ENCODE measurements at regions not wholly inside any gene's neighbourhood (a gene's known extent, or its start where the extent isn't known, plus 50 kb on each side); places are given as distances from the start of the nearest gene placed in this dataset.

GRCh38 chr6:156497618-156498017 is 279.6 kb upstream of the ARID1B start:
- no peaks in the 10 kb centered on the region for H3K27me3 ChIP-seq (ENCODE audit: control insufficient read depth in 3 of 3, insufficient read depth in 3 of 3, low read length in 2 of 3)
- DNase-seq, result no peak
- no peak overlapping the region for H3K4me3 ChIP-seq
- no peaks in the 10 kb centered on the region for H3K9me3 ChIP-seq (ENCODE audit: control insufficient read depth in 4 of 4, insufficient read depth in 3 of 4, low read length in 3 of 4)
- 80 to 88% methylated on average over 2 of the region's 2 CpGs for WGBS, 2 donors
- H3K36me3 ChIP-seq (ENCODE audit: control insufficient read depth in 4 of 4, insufficient read depth in 4 of 4, low read length in 4 of 4), result no peaks in the 10 kb centered on the region
- H3K4me1 ChIP-seq (ENCODE audit: control insufficient read depth in 5 of 5, insufficient read depth in 5 of 5, low read length in 5 of 5), result no peaks in the 10 kb centered on the region
- ATAC-seq (ENCODE audit: insufficient read depth, low FRiP score), result no peak
- no peak overlapping the region for H3K9ac ChIP-seq (ENCODE audit: insufficient read depth in 1 of 2, low read length in 2 of 2)
- no peak for TF ChIP-seq CTCF (IDR thresholded peaks at IDR 0.05; ENCODE audit: control extremely low read depth, extremely low read depth)
- no peak overlapping the region for H3K27ac ChIP-seq (ENCODE audit: low read depth in 1 of 2, low read length in 1 of 2)

- Histone ChIP-seq H3K36me3 (ENCODE audit: control insufficient read depth in 4 of 4, insufficient read depth in 4 of 4, low read length in 4 of 4) (no peaks in the 10 kb centered on the region), H3K4me3 (no peak overlapping the region), H3K9me3 (ENCODE audit: control insufficient read depth in 4 of 4, insufficient read depth in 3 of 4, low read length in 3 of 4) (peaks cover 0 to 3% (median 1%) of the 10 kb centered on the region in 4 donors), H3K27ac (ENCODE audit: low read depth in 1 of 2, low read length in 1 of 2) (no peak overlapping the region), H3K4me1 (ENCODE audit: control insufficient read depth in 5 of 5, insufficient read depth in 5 of 5, low read length in 5 of 5) (no peaks in the 10 kb centered on the region), H3K27me3 (ENCODE audit: control insufficient read depth in 3 of 3, insufficient read depth in 3 of 3, low read length in 2 of 3) (no peaks in the 10 kb centered on the region), H3K9ac (ENCODE audit: insufficient read depth in 1 of 2, low read length in 2 of 2) (no peak overlapping the region)
- WGBS, 2 donors, result 34 to 64% methylated on average over 2 of the region's 2 CpGs
- no peak for ATAC-seq (ENCODE audit: insufficient read depth, low FRiP score)
- no peak for TF ChIP-seq CTCF (IDR thresholded peaks at IDR 0.05; ENCODE audit: control extremely low read depth, extremely low read depth)
- DNase-seq, result no peak
Measured at GRCh38 chr6:156487877-156488276, 289.3 kb upstream of the ARID1B start.

- no peaks in the 10 kb centered on the region for H3K27me3 ChIP-seq (ENCODE audit: control insufficient read depth in 3 of 3, insufficient read depth in 3 of 3, low read length in 2 of 3)
- H3K4me1 ChIP-seq (ENCODE audit: control insufficient read depth in 5 of 5, insufficient read depth in 5 of 5, low read length in 5 of 5), result no peaks in the 10 kb centered on the region
- no peak for DNase-seq
- no peaks in the 10 kb centered on the region for H3K36me3 ChIP-seq (ENCODE audit: control insufficient read depth in 4 of 4, insufficient read depth in 4 of 4, low read length in 4 of 4)
- peaks cover 0 to 3% (median 0%) of the 10 kb centered on the region in 4 donors for H3K9me3 ChIP-seq (ENCODE audit: control insufficient read depth in 4 of 4, insufficient read depth in 3 of 4, low read length in 3 of 4)
- H3K9ac ChIP-seq (ENCODE audit: insufficient read depth in 1 of 2, low read length in 2 of 2), result no peak overlapping the region
- no peak overlapping the region for H3K27ac ChIP-seq (ENCODE audit: low read depth in 1 of 2, low read length in 1 of 2)
- H3K4me3 ChIP-seq, result no peak overlapping the region
- no peak for ATAC-seq (ENCODE audit: insufficient read depth, low FRiP score)
- TF ChIP-seq CTCF (IDR thresholded peaks at IDR 0.05; ENCODE audit: control extremely low read depth, extremely low read depth), result no peak
Measured at GRCh38 chr6:156485150-156485549, 292.0 kb upstream of the ARID1B start.

GRCh38 chr6:156474507-156475120 is 302.6 kb upstream of the ARID1B start:
- TF ChIP-seq CTCF (IDR thresholded peaks at IDR 0.05; ENCODE audit: control extremely low read depth, extremely low read depth), result no peak
- no peak for ATAC-seq (ENCODE audit: insufficient read depth, low FRiP score)
- no peaks in the 10 kb centered on the region for H3K4me1 ChIP-seq (ENCODE audit: control insufficient read depth in 5 of 5, insufficient read depth in 5 of 5, low read length in 5 of 5)

More at GRCh38 chr6:156474507-156475120, 302.6 kb upstream of the ARID1B start:
- Histone ChIP-seq H3K27me3 (ENCODE audit: control insufficient read depth in 3 of 3, insufficient read depth in 3 of 3, low read length in 2 of 3) (no peaks in the 10 kb centered on the region), H3K36me3 (ENCODE audit: control insufficient read depth in 4 of 4, insufficient read depth in 4 of 4, low read length in 4 of 4) (no peaks in the 10 kb centered on the region), H3K9ac (ENCODE audit: insufficient read depth in 1 of 2, low read length in 2 of 2) (no peak overlapping the region), H3K27ac (ENCODE audit: low read depth in 1 of 2, low read length in 1 of 2) (no peak overlapping the region), H3K9me3 (ENCODE audit: control insufficient read depth in 4 of 4, insufficient read depth in 3 of 4, low read length in 3 of 4) (no peaks in the 10 kb centered on the region), H3K4me3 (no peak overlapping the region)
- no peak for DNase-seq
- 85 to 91% methylated on average over 5 of the region's 5 CpGs for WGBS, 2 donors
